ENCODE measurements at regions not wholly inside any gene's neighbourhood (a gene's known extent, or its start where the extent isn't known, plus 50 kb on each side); places are given as distances from the start of the nearest gene placed in this dataset.

- H2AFZ ChIP-seq = no peak overlapping the region
- H3K9me3 ChIP-seq (ENCODE audit: control insufficient read depth, low read length) = no peaks in the 10 kb centered on the region
- no peak overlapping the region for H3K9ac ChIP-seq
- H3K4me3 ChIP-seq (ENCODE audit: low read depth, low read length) = no peak overlapping the region
- no peaks in the 10 kb centered on the region for H3K79me2 ChIP-seq
- no peak for TF ChIP-seq CTCF (IDR thresholded peaks at IDR 0.05)
- H3K36me3 ChIP-seq (ENCODE audit: control insufficient read depth, insufficient read depth, low read length) = no peaks in the 10 kb centered on the region
- no peaks in the 10 kb centered on the region for H3K4me1 ChIP-seq
- H3K27ac ChIP-seq = no peak overlapping the region
- H3K27me3 ChIP-seq (ENCODE audit: control insufficient read depth, insufficient read depth, low read length) = no peaks in the 10 kb centered on the region
- no peak overlapping the region for H3K4me2 ChIP-seq (ENCODE audit: low read length)
Measured at GRCh38 chr7:69489533-69489932, 108.7 kb upstream of the AUTS2 start.

- H3K4me3 ChIP-seq (ENCODE audit: low read depth, low read length) = no peak overlapping the region
- H3K27ac ChIP-seq = no peak overlapping the region
- H3K27me3 ChIP-seq (ENCODE audit: control insufficient read depth, insufficient read depth, low read length) = no peaks in the 10 kb centered on the region
- H3K4me1 ChIP-seq = no peaks in the 10 kb centered on the region
- H3K36me3 ChIP-seq (ENCODE audit: control insufficient read depth, insufficient read depth, low read length) = no peaks in the 10 kb centered on the region
- H3K9me3 ChIP-seq (ENCODE audit: control insufficient read depth, low read length) = no peaks in the 10 kb centered on the region
- no peak overlapping the region for H3K4me2 ChIP-seq (ENCODE audit: low read length)
- H2AFZ ChIP-seq = no peak overlapping the region
- TF ChIP-seq CTCF (IDR thresholded peaks at IDR 0.05) = no peak
- no peak overlapping the region for H3K9ac ChIP-seq
- no peaks in the 10 kb centered on the region for H3K79me2 ChIP-seq
Measured at GRCh38 chr7:69498671-69499070, 99.6 kb upstream of the AUTS2 start.

- Histone ChIP-seq H3K79me2 (no peaks in the 10 kb centered on the region), H3K27me3 (ENCODE audit: control insufficient read depth, insufficient read depth, low read length) (no peaks in the 10 kb centered on the region), H3K9me3 (ENCODE audit: control insufficient read depth, low read length) (no peaks in the 10 kb centered on the region), H3K4me3 (ENCODE audit: low read depth, low read length) (no peak overlapping the region), H3K27ac (no peak overlapping the region), H3K36me3 (ENCODE audit: control insufficient read depth, insufficient read depth, low read length) (no peaks in the 10 kb centered on the region), H3K4me1 (no peaks in the 10 kb centered on the region), H3K9ac (no peak overlapping the region), H2AFZ (no peak overlapping the region), H3K4me2 (ENCODE audit: low read length) (no peak overlapping the region)
- no peak for TF ChIP-seq CTCF (IDR thresholded peaks at IDR 0.05)
Measured at GRCh38 chr7:69502358-69502757, 95.9 kb upstream of the AUTS2 start.

- H3K79me2 ChIP-seq = no peaks in the 10 kb centered on the region
- no peaks in the 10 kb centered on the region for H3K4me1 ChIP-seq
- no peak overlapping the region for H3K4me3 ChIP-seq (ENCODE audit: low read depth, low read length)
- H3K9ac ChIP-seq = no peak overlapping the region
- H3K4me2 ChIP-seq (ENCODE audit: low read length) = no peak overlapping the region
- no peaks in the 10 kb centered on the region for H3K36me3 ChIP-seq (ENCODE audit: control insufficient read depth, insufficient read depth, low read length)
- H3K9me3 ChIP-seq (ENCODE audit: control insufficient read depth, low read length) = no peaks in the 10 kb centered on the region
- H2AFZ ChIP-seq = no peak overlapping the region
- TF ChIP-seq CTCF (IDR thresholded peaks at IDR 0.05) = no peak
- H3K27me3 ChIP-seq (ENCODE audit: control insufficient read depth, insufficient read depth, low read length) = no peaks in the 10 kb centered on the region
- no peak overlapping the region for H3K27ac ChIP-seq
Measured at GRCh38 chr7:69504733-69505420, 93.4 kb upstream of the AUTS2 start.

- no peak for TF ChIP-seq CTCF (IDR thresholded peaks at IDR 0.05)
- Histone ChIP-seq H2AFZ (no peak overlapping the region), H3K79me2 (no peaks in the 10 kb centered on the region), H3K36me3 (ENCODE audit: control insufficient read depth, insufficient read depth, low read length) (no peaks in the 10 kb centered on the region), H3K27me3 (ENCODE audit: control insufficient read depth, insufficient read depth, low read length) (no peaks in the 10 kb centered on the region), H3K4me3 (ENCODE audit: low read depth, low read length) (no peak overlapping the region), H3K4me1 (no peaks in the 10 kb centered on the region), H3K9ac (no peak overlapping the region), H3K4me2 (ENCODE audit: low read length) (no peak overlapping the region), H3K27ac (no peak overlapping the region), H3K9me3 (ENCODE audit: control insufficient read depth, low read length) (no peaks in the 10 kb centered on the region)
Measured at GRCh38 chr7:69508736-69509135, 89.5 kb upstream of the AUTS2 start.
